ENCODE measurements at regions not wholly inside any gene's neighbourhood (a gene's known extent, or its start where the extent isn't known, plus 50 kb on each side); places are given as distances from the start of the nearest gene placed in this dataset.
"Not testable (repeated sequence)": the region's sequence is repeated elsewhere in the genome, so short reads cannot be mapped to it uniquely, and the experiment has no call there.

GRCh38 chr3:177358977-177359592 lies 161.8 kb upstream of the TBL1XR1 start:
- DNase-seq = peak; percentile 38

GRCh38 chr3:177359593-177360357 lies 162.5 kb upstream of the TBL1XR1 start:
- peak; percentile 92 for DNase-seq

GRCh38 chr3:177361081-177361938 lies 164.0 kb upstream of the TBL1XR1 start:
- DNase-seq = peak; percentile 87

- no peak for DNase-seq
These were observed 165.3 kb upstream of the TBL1XR1 start for GRCh38 chr3:177362626-177363025.

GRCh38 chr3:177364236-177364635 lies 167.0 kb upstream of the TBL1XR1 start:
- DNase-seq = no peak

- DNase-seq = not testable (repeated sequence)
These were observed 168.0 kb upstream of the TBL1XR1 start for GRCh38 chr3:177365294-177365693.

GRCh38 chr3:177367788-177368187 lies 170.5 kb upstream of the TBL1XR1 start:
- DNase-seq = no peak

GRCh38 chr3:177370246-177370822 lies 173.1 kb upstream of the TBL1XR1 start:
- DNase-seq = no peak

GRCh38 chr3:177371146-177371545 lies 173.9 kb upstream of the TBL1XR1 start:
- no peak for DNase-seq

GRCh38 chr3:177371888-177372287 lies 174.6 kb upstream of the TBL1XR1 start:
- DNase-seq = no peak

- no peak for DNase-seq
These were observed 177.0 kb upstream of the TBL1XR1 start for GRCh38 chr3:177374323-177374722.

GRCh38 chr3:177375316-177375715 lies 178.0 kb upstream of the TBL1XR1 start:
- no peak for DNase-seq

- DNase-seq = no peak
These were observed 179.9 kb upstream of the TBL1XR1 start for GRCh38 chr3:177377166-177377565.

- no peak for DNase-seq
These were observed 180.9 kb upstream of the TBL1XR1 start for GRCh38 chr3:177378168-177378567.

GRCh38 chr3:177379045-177379444 lies 181.8 kb upstream of the TBL1XR1 start:
- no peak for DNase-seq

GRCh38 chr3:177381070-177381469 lies 183.8 kb upstream of the TBL1XR1 start:
- DNase-seq = no peak

- no peak for DNase-seq
These were observed 185.7 kb upstream of the TBL1XR1 start for GRCh38 chr3:177382944-177383343.

- DNase-seq = no peak
These were observed 187.9 kb upstream of the TBL1XR1 start for GRCh38 chr3:177385186-177385585.

- no peak for DNase-seq
These were observed 188.6 kb upstream of the TBL1XR1 start for GRCh38 chr3:177385831-177386301.

- DNase-seq = no peak
These were observed 190.9 kb upstream of the TBL1XR1 start for GRCh38 chr3:177388209-177388608.

GRCh38 chr3:177394231-177395024 lies 197.1 kb upstream of the TBL1XR1 start:
- DNase-seq = not testable (repeated sequence)

- no peak for DNase-seq
These were observed 199.5 kb upstream of the TBL1XR1 start for GRCh38 chr3:177396733-177397132.
